SH-SY5Y (cell line): ENCODE measurements at regions not wholly inside any gene's neighbourhood (a gene's known extent, or its start where the extent isn't known, plus 50 kb on each side); places are given as distances from the start of the nearest gene placed in this dataset.

Experiments used
- GATA2 ChIP-seq: IDR thresholded peaks from 2 replicates; pipeline ENCODE4 v1.6.1; 2011; ENCODE audit warnings: mild to moderate bottlenecking, low read depth, low read length
- GATA3 ChIP-seq: IDR thresholded peaks from 2 replicates; pipeline ENCODE4 v1.6.1; 2011; ENCODE audit warnings: low read depth, mild to moderate bottlenecking, low read length, moderate library complexity

DNA sequence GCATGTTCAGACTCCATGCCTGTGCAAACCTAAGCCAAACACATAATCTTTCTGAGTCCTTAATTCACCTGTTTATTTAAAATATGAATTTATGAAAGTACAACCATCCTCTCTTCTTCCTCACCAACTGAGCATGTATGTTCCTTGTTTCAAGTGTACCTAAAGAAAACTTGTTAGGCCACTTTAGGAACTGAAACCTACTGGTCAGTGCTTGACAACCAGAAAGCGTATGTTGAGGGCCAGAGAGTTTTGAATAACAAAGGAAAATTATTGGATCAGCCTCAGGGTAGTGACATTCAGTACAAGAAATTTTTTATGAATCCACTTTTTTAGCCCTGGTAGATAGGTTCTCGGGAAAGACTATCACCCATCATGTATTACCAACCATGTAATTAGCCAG lies 847.6 kb upstream of the CELF4 start:
- no peak for TF ChIP-seq GATA2
- TF ChIP-seq GATA3: no peak
